ENCODE measurements at regions not wholly inside any gene's neighbourhood (a gene's known extent, or its start where the extent isn't known, plus 50 kb on each side); places are given as distances from the start of the nearest gene placed in this dataset.

DNA sequence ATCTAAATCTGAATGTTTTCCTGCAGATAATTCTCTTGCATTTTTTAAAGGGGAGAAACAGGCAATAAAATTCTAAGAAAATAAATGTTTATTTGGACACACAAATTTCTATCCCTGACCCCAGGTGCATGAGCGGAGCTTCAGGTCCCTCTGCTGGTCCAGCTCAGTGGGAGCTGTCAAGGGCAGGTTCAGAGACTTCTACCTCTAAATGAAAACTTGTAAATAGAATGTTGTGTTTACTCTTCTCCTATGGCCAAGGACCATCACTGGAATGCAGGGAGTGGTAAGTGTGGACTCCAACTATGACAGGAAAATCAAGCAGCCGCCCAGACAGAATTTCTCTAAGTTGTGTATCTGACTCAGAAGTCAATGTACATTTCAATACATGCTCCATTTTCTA lies 148.6 kb upstream of the TTC29 start:
- no peak overlapping the region for H3K4me3 ChIP-seq
- H3K36me3 ChIP-seq: no peaks in the 10 kb centered on the region
- no peak for DNase-seq
- no peaks in the 10 kb centered on the region for H3K4me1 ChIP-seq
- intact Hi-C loops (cut with DNase I): loop anchor here (10.0 kb wide), 1 partner anchor 759 kb away; no protein-coding TSS in a partner anchor
- 92 to 100% methylated on average over 2 of the region's 2 CpGs for WGBS, 2 donors
- H3K9me3 ChIP-seq: no peaks in the 10 kb centered on the region
- H3K27ac ChIP-seq: no peak overlapping the region
- TF ChIP-seq, protein P1, sequence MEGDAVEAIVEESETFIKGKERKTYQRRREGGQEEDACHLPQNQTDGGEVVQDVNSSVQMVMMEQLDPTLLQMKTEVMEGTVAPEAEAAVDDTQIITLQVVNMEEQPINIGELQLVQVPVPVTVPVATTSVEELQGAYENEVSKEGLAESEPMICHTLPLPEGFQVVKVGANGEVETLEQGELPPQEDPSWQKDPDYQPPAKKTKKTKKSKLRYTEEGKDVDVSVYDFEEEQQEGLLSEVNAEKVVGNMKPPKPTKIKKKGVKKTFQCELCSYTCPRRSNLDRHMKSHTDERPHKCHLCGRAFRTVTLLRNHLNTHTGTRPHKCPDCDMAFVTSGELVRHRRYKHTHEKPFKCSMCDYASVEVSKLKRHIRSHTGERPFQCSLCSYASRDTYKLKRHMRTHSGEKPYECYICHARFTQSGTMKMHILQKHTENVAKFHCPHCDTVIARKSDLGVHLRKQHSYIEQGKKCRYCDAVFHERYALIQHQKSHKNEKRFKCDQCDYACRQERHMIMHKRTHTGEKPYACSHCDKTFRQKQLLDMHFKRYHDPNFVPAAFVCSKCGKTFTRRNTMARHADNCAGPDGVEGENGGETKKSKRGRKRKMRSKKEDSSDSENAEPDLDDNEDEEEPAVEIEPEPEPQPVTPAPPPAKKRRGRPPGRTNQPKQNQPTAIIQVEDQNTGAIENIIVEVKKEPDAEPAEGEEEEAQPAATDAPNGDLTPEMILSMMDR (IDR thresholded peaks at IDR 0.05): peak in 1 of 6 experiments; percentile 6
- TF ChIP-seq POLR2A (IDR thresholded peaks at IDR 0.05): no peak
- H3K27me3 ChIP-seq: no peaks in the 10 kb centered on the region

DNA sequence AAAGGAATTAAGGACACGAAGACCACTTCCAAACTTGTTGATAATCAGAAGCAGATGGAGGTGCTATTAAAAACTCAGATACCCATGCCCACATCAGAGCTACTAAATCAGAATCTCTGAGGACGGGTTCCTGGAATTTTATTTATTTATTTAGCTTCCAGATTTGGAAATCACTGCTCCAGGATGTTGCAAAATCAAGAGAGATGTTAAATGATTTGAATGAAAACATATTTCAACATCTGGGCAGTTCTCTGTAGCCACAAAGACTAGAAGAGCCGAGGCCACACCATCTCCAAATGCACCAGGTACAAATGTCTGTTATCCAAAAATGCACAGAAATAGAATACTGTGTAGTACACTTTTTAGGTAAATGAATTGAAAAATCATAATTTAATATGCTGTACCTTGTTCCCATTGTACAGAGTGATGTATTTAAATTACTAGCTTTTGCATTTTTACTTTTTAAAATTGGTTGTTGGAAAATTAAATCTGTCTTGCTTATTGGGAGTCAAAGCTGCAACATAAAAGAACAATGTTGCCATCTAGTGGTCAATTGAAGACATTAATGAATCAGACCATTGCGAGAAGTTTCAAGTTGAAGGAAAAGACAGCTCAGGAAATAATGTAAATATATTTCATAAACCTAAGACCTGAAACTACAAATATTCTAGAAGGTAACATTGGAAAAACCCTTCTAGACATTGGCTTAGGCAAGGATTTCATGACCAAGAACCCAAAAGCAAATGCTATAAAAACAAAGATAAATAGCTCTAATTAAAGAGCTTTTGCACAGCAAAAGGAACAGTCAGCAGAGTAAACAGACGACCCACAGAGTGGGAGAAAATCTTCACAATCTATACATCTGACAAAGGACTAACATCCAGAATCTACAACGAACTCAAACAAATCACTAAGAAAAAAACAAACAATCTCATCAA lies 151.3 kb upstream of the TTC29 start:
- H3K36me3 ChIP-seq: no peaks in the 10 kb centered on the region
- 21 to 22% methylated on average over 6 of the region's 6 CpGs for WGBS, 2 donors
- no peaks in the 10 kb centered on the region for H3K9me3 ChIP-seq
- DNase-seq: no peak
- no peak overlapping the region for H3K4me3 ChIP-seq
- peak overlapping the region in 1 of 4 donors; percentile 3 for H3K27ac ChIP-seq
- TF ChIP-seq POLR2A (IDR thresholded peaks at IDR 0.05): no peak
- TF ChIP-seq, protein P1 (IDR thresholded peaks at IDR 0.05): peak; percentile 47 to 76 (median 56)
- peaks cover 0 to 7% (median 0%) of the 10 kb centered on the region in 4 donors for H3K27me3 ChIP-seq
- intact Hi-C loops (cut with DNase I): loop anchor here (10.0 kb wide), 1 partner anchor 762 kb away; no protein-coding TSS in a partner anchor
- H3K4me1 ChIP-seq: no peaks in the 10 kb centered on the region

DNA sequence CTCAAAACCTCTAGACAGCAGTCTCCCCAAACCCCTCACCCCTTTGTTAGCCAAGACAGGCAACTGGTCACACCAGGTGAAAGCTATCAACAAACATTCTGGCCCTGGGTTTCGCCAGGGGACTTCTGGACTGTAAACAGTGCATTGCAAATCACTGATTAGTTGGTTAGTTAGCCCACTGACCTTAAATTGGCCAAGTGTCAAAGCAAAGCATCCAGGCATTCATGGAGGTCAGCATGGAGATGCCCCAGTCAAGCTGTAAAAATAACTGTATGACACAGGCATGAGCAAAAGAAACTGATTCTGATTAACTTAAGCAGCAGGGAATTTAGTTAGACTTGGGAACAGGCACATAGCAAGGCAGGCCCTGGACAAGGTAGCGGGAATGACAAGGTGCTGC lies 156.0 kb upstream of the TTC29 start:
- Histone ChIP-seq H3K27ac (no peak overlapping the region), H3K36me3 (no peaks in the 10 kb centered on the region), H3K27me3 (peaks cover 0 to 7% (median 0%) of the 10 kb centered on the region in 4 donors), H3K9me3 (no peaks in the 10 kb centered on the region), H3K4me1 (peaks cover 0 to 22% (median 3%) of the 10 kb centered on the region in 3 donors), H3K4me3 (no peak overlapping the region)
- TF ChIP-seq, protein P1 (IDR thresholded peaks at IDR 0.05): no peak
- no peak for TF ChIP-seq POLR2A (IDR thresholded peaks at IDR 0.05)
- DNase-seq: no peak
- WGBS, 2 donors: 31 to 92% methylated on average over 2 of the region's 2 CpGs
- intact Hi-C loops (cut with DNase I): no loop called here

DNA sequence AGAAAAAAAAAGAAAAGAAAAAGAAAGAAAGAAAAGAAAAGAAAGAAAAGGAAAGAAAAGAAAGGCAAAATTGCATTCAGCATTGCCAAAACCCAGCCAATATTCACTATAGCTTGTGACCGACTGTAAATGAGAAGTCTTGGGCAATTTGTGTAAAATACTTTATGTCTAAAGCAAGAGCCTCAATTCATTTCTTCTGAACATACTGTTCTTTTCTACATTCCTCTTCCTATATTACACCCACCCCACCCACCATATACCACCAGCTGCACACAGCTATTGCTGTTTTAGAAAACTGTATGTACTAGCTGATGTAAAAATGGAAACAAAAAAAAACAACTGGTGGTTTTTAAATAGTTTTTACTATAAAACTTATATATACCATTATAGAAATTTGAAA lies 156.9 kb upstream of the TTC29 start:
- Histone ChIP-seq H3K4me3 (no peak overlapping the region), H3K27me3 (peaks cover 0 to 7% (median 0%) of the 10 kb centered on the region in 4 donors), H3K36me3 (no peaks in the 10 kb centered on the region), H3K4me1 (peaks cover 0 to 22% (median 3%) of the 10 kb centered on the region in 3 donors), H3K27ac (no peak overlapping the region), H3K9me3 (no peaks in the 10 kb centered on the region)
- WGBS, 2 donors: 80 to 94% methylated on average over 1 of the region's 1 CpG
- intact Hi-C loops (cut with DNase I): no loop called here
- DNase-seq: no peak
- no peak for TF ChIP-seq POLR2A (IDR thresholded peaks at IDR 0.05)
- TF ChIP-seq, protein P1 (IDR thresholded peaks at IDR 0.05): no peak

DNA sequence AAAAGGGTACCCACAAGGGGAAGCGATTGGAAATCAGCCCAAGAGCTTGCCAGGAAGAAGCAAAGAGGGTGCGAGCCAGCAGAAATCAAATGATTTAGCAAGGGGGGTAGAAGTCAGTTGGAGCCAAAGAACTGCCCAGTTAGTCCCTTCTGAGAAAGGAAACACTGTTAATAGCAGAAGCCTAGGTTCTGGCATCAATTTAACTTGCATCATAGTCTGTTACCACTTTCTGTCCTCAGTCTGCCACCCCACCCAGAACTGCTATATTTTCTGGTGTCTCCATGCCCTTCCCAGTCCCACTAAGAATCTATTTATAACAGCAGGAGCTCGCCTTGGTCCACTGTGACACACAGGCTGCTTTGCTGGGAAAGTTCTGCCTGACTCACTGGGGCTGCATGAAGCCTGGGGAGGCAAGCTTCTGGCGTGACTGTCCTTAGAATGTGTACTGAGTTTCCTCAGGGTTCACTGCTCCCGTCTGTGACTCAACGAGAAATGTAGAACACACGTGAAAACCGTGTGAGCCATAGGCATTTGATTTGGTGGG lies 157.8 kb upstream of the TTC29 start:
- Histone ChIP-seq H3K27me3 (peaks cover 0 to 7% (median 0%) of the 10 kb centered on the region in 4 donors), H3K27ac (peak overlapping the region in 2 of 4 donors; percentile 51), H3K4me1 (peaks cover 0 to 22% (median 3%) of the 10 kb centered on the region in 3 donors), H3K9me3 (no peaks in the 10 kb centered on the region), H3K4me3 (no peak overlapping the region), H3K36me3 (no peaks in the 10 kb centered on the region)
- 37 to 38% methylated on average over 7 to 8 of the region's 8 CpGs for WGBS, 2 donors
- TF ChIP-seq, protein P1 (IDR thresholded peaks at IDR 0.05): no peak
- no peak for TF ChIP-seq POLR2A (IDR thresholded peaks at IDR 0.05)
- no peak for DNase-seq
- intact Hi-C loops (cut with DNase I): no loop called here
